H1 (cell line): ENCODE measurements at regions not wholly inside any gene's neighbourhood (a gene's known extent, or its start where the extent isn't known, plus 50 kb on each side); places are given as distances from the start of the nearest gene placed in this dataset.

Experiments
- CTCF ChIA-PET: fragments of 300-600 bp; sonication (Branson Sonifier 250); formaldehyde crosslinking; loops from one replicate; lab custom pipeline; 2021; ENCODE audit not compliant: partially characterized antibody; lab: Charles Lee
- POLR2A ChIA-PET: fragments of 300-600 bp; sonication (Branson Sonifier 250); formaldehyde crosslinking; loops from one replicate; lab custom pipeline; 2021; ENCODE audit warnings: inconsistent platforms; ENCODE audit not compliant: partially characterized antibody; lab: Charles Lee
- DNase-seq, 2 experiments: peaks; one replicate each; pipeline versions ENCODE4 v3.0.0 to v3.0.0-alpha.2; 2010 to 2022; ENCODE audit warnings: low spot score in 2 of 2, low read depth in 1 of 2, mixed read lengths in 1 of 2
- FAIRE-seq: peaks from 2 replicates; lab custom pipeline; 2011; peaks lifted over from hg19 to GRCh38; lab: Jason Lieb, UNC
- H2AFZ ChIP-seq: 2 replicates; pipeline ENCODE4 v1.8.1; 2012; ENCODE audit warnings: low read length, inconsistent platforms
- H2AK5ac ChIP-seq: 2 replicates; pipeline ENCODE4 v1.6.1; 2013; ENCODE audit warnings: low read depth, low read length
- H2BK120ac ChIP-seq: replicated peaks from 2 replicates; pipeline ENCODE3; 2013; ENCODE audit warnings: low read depth, low read length, inconsistent platforms
- H2BK12ac ChIP-seq: 2 replicates; pipeline ENCODE4 v1.6.1; 2013; ENCODE audit warnings: low read depth, low read length
- H2BK15ac ChIP-seq: 2 replicates; pipeline ENCODE4 v1.6.1; 2013; ENCODE audit warnings: low read length
- H2BK20ac ChIP-seq: 2 replicates; pipeline ENCODE4 v1.6.1; 2013; ENCODE audit warnings: low read length
- H2BK5ac ChIP-seq: 2 replicates; pipeline ENCODE4 v1.6.1; 2013; ENCODE audit warnings: low read depth, low read length
- H3K14ac ChIP-seq: 2 replicates; pipeline ENCODE4 v1.6.1; 2013; ENCODE audit warnings: inconsistent platforms; ENCODE audit not compliant: insufficient read length
- H3K18ac ChIP-seq: 2 replicates; pipeline ENCODE4 v1.6.1; 2013; ENCODE audit warnings: low read length; ENCODE audit errors: extremely low read depth
- H3K23ac ChIP-seq: 2 replicates; pipeline ENCODE4 v1.6.1; 2013; ENCODE audit warnings: inconsistent platforms; ENCODE audit not compliant: insufficient read length
- H3K23me2 ChIP-seq: 2 replicates; pipeline ENCODE4 v1.6.1; 2013; ENCODE audit warnings: low read depth, low read length
- H3K27ac ChIP-seq: 2 replicates; pipeline ENCODE4 v1.6.1; 2011; ENCODE audit warnings: low read depth, low read length, inconsistent platforms
- H3K27me3 ChIP-seq, 4 experiments: replicated peaks in 1 of 4; 1 replicate in 1 of 4; 2 replicates in 3 of 4; pipeline versions ENCODE4 v1.6.1 to v1.8.1; 2011 to 2013; ENCODE audit warnings: low read length in 3 of 4, mild to moderate bottlenecking in 3 of 4, inconsistent platforms in 2 of 4, mixed read lengths in 2 of 4, moderate library complexity in 1 of 4; ENCODE audit not compliant: control insufficient read depth in 3 of 4, insufficient read depth in 3 of 4; ENCODE audit errors: extremely low read depth in 1 of 4
- H3K36me3 ChIP-seq, 4 experiments: 2 replicates each; pipeline versions ENCODE4 v1.6.1 to v1.8.1; 2011 to 2013; ENCODE audit warnings: mild to moderate bottlenecking in 4 of 4, low read length in 3 of 4, moderate library complexity in 2 of 4, control low read depth in 1 of 4, inconsistent platforms in 1 of 4; ENCODE audit not compliant: insufficient read depth in 4 of 4, control insufficient read depth in 2 of 4
- H3K4ac ChIP-seq: replicated peaks from 2 replicates; pipeline ENCODE3; 2013; ENCODE audit warnings: low read length, low read depth, mixed read lengths, inconsistent platforms; ENCODE audit not compliant: insufficient read length
- H3K4me1 ChIP-seq, 4 experiments: replicated peaks in 1 of 4; 1 replicate in 1 of 4; 2 replicates in 3 of 4; pipeline versions ENCODE4 v1.6.1 to v1.8.1; 2011 to 2013; ENCODE audit warnings: low read length in 3 of 4, inconsistent platforms in 2 of 4, mixed read lengths in 1 of 4; ENCODE audit not compliant: insufficient read depth in 4 of 4, control insufficient read depth in 3 of 4
- H3K4me2 ChIP-seq, 2 experiments: 2 replicates each; pipeline versions ENCODE4 v1.6.1 to v1.8.1; 2011 to 2013; ENCODE audit warnings: low read depth in 2 of 2, low read length in 2 of 2, control low read depth in 1 of 2, inconsistent platforms in 1 of 2, mild to moderate bottlenecking in 1 of 2; ENCODE audit not compliant: insufficient read depth in 1 of 2
- H3K4me3 ChIP-seq, 4 experiments: fragments of 200-600, 300-600 bp in 1 of 4; sonication (generic), shearing (Covaris generic), sonication (Bioruptor Twin) in 1 of 4; 2 replicates each; pipeline versions ENCODE4 v1.5.1 to v1.8.1; 2011 to 2016; ENCODE audit warnings: low read length in 4 of 4, low read depth in 3 of 4, control low read depth in 2 of 4, inconsistent platforms in 2 of 4, mild to moderate bottlenecking in 2 of 4, mixed read lengths in 1 of 4, moderate library complexity in 1 of 4; ENCODE audit not compliant: insufficient read depth in 2 of 4; ENCODE audit errors: extremely low read depth in 1 of 4
- H3K56ac ChIP-seq: replicated peaks from 2 replicates; pipeline ENCODE3; 2013; ENCODE audit warnings: low read depth, mild to moderate bottlenecking, mixed read lengths, low read length, inconsistent platforms; ENCODE audit not compliant: insufficient read length
- H3K79me1 ChIP-seq: 2 replicates; pipeline ENCODE4 v1.6.1; 2013; ENCODE audit warnings: low read depth, low read length, control low read depth
- H3K79me2 ChIP-seq, 2 experiments: 2 replicates each; pipeline versions ENCODE4 v1.6.1 to v1.8.1; 2012 to 2013; ENCODE audit warnings: low read length in 2 of 2, mild to moderate bottlenecking in 2 of 2, inconsistent platforms in 1 of 2; ENCODE audit not compliant: insufficient read depth in 2 of 2, control insufficient read depth in 1 of 2
- H3K9ac ChIP-seq, 4 experiments: replicated peaks in 1 of 4; 1 replicate in 1 of 4; 2 replicates in 3 of 4; pipeline versions ENCODE4 v1.6.1 to v1.8.1; 2011 to 2013; ENCODE audit warnings: low read depth in 3 of 4, low read length in 3 of 4, control low read depth in 2 of 4, mild to moderate bottlenecking in 2 of 4, moderate library complexity in 2 of 4, inconsistent platforms in 1 of 4; ENCODE audit errors: extremely low read depth in 1 of 4
- H3K9me3 ChIP-seq, 2 experiments: 2 replicates each; pipeline versions ENCODE4 v1.6.1 to v1.8.1; 2012 to 2013; ENCODE audit warnings: mild to moderate bottlenecking in 2 of 2, moderate library complexity in 2 of 2, control low read depth in 1 of 2, inconsistent platforms in 1 of 2, low read depth in 1 of 2, low read length in 1 of 2, mixed read lengths in 1 of 2; ENCODE audit not compliant: insufficient read depth in 2 of 2
- H4K20me1 ChIP-seq, 2 experiments: replicated peaks in 1 of 2; 2 replicates each; pipeline versions ENCODE3 to v1.8.1; 2011 to 2013; ENCODE audit warnings: inconsistent platforms in 2 of 2, low read length in 2 of 2, mild to moderate bottlenecking in 1 of 2; ENCODE audit not compliant: insufficient read depth in 2 of 2, control insufficient read depth in 1 of 2
- H4K5ac ChIP-seq: 2 replicates; pipeline ENCODE4 v1.6.1; 2013; ENCODE audit warnings: low read length, low read depth, mixed read lengths, inconsistent platforms; ENCODE audit not compliant: insufficient read length
- H4K8ac ChIP-seq: 2 replicates; pipeline ENCODE4 v1.8.0; 2013; ENCODE audit warnings: mild to moderate bottlenecking, moderate library complexity, low read length, inconsistent platforms; ENCODE audit not compliant: insufficient read depth; ENCODE audit errors: extremely low read depth
- H4K91ac ChIP-seq: replicated peaks from 2 replicates; pipeline ENCODE3; 2013; ENCODE audit warnings: low read length, mixed read lengths, inconsistent platforms; ENCODE audit not compliant: insufficient read length
- ATF3 ChIP-seq: IDR thresholded peaks from 2 replicates; pipeline ENCODE4 v1.6.1; 2011; ENCODE audit warnings: low read depth, mild to moderate bottlenecking, low read length; ENCODE audit not compliant: insufficient read depth
- CTBP2 ChIP-seq: IDR thresholded peaks from 2 replicates; pipeline ENCODE4 v1.7.0; 2011; ENCODE audit warnings: borderline replicate concordance, mild to moderate bottlenecking, moderate library complexity, mixed read lengths, low read length; ENCODE audit not compliant: insufficient read depth, insufficient read length
- E2F6 ChIP-seq: IDR thresholded peaks from 2 replicates; pipeline ENCODE4 v1.6.1; 2012; ENCODE audit warnings: inconsistent platforms
- EP300 ChIP-seq, 2 experiments: IDR thresholded peaks; 1 replicate in 1 of 2; 2 replicates in 1 of 2; pipeline ENCODE4 v1.6.1; 2011 to 2012; ENCODE audit warnings: low read depth in 2 of 2, low read length in 2 of 2, mild to moderate bottlenecking in 2 of 2, borderline replicate concordance in 1 of 2, inconsistent platforms in 1 of 2, moderate library complexity in 1 of 2
- GABPA ChIP-seq: IDR thresholded peaks from 2 replicates; pipeline ENCODE4 v1.6.1; 2011; ENCODE audit warnings: mild to moderate bottlenecking, low read length, moderate library complexity, borderline replicate concordance; ENCODE audit not compliant: insufficient read depth
- RFX5 ChIP-seq: IDR thresholded peaks from 2 replicates; pipeline ENCODE4 v1.6.1; 2011; ENCODE audit warnings: low read depth, low read length, improper control_type of control experiment, borderline replicate concordance
- TEAD4 ChIP-seq: IDR thresholded peaks from 2 replicates; pipeline ENCODE4 v1.6.1; 2012; ENCODE audit warnings: low read depth, low read length, inconsistent platforms, mixed read lengths
- WGBS, 2 experiments: shearing (Covaris generic) in 1 of 2; methylation state at CpG; one replicate each; pipeline versions ENCODE4 v1.1.6 to v1.1.7; 2013 to 2015; ENCODE audit warnings: low lambda C conversion rate in 2 of 2, mixed read lengths in 2 of 2, inconsistent platforms in 1 of 2, low coverage in 1 of 2, missing lambda C conversion rate in 1 of 2; ENCODE audit not compliant: insufficient replicate concordance in 2 of 2, insufficient coverage in 1 of 2, insufficient read length in 1 of 2; ENCODE audit errors: extremely low coverage in 1 of 2, missing lambda C conversion rate in 1 of 2; 5-methylcytosine and 5-hydroxymethylcytosine counted together

GRCh38 chr14:37723515-37723914 lies 128.1 kb downstream of the TTC6 start:
- Histone ChIP-seq H2BK120ac (no peak overlapping the region), H3K27ac (no peak overlapping the region), H3K79me1 (no peaks in the 10 kb centered on the region), H3K79me2 (no peaks in the 10 kb centered on the region), H2BK20ac (no peak overlapping the region), H3K4me2 (no peak overlapping the region), H3K23ac (no peak overlapping the region), H3K56ac (no peak overlapping the region), H2AFZ (no peak overlapping the region), H2BK15ac (no peak overlapping the region), H2BK5ac (no peak overlapping the region), H3K4ac (no peak overlapping the region), H4K91ac (no peak overlapping the region), H3K9me3 (no peaks in the 10 kb centered on the region), H4K5ac (no peak overlapping the region), H4K8ac (no peak overlapping the region), H3K27me3 (no peaks in the 10 kb centered on the region), H3K4me1 (no peaks in the 10 kb centered on the region), H3K36me3 (no peaks in the 10 kb centered on the region), H2AK5ac (no peak overlapping the region), H3K18ac (no peak overlapping the region), H3K9ac (no peak overlapping the region), H4K20me1 (no peaks in the 10 kb centered on the region), H2BK12ac (no peak overlapping the region), H3K4me3 (no peak overlapping the region), H3K14ac (no peak overlapping the region), H3K23me2 (no peaks in the 10 kb centered on the region)
- CTCF ChIA-PET = no interaction called here
- POLR2A ChIA-PET = no interaction called here
- DNase-seq (no peak), FAIRE-seq (no peak)
- 83% methylated on average over 4 of the region's 4 CpGs; no CpG with 5 or more reads in 1 of the 2 experiments for WGBS, 2 experiments
- TF ChIP-seq ATF3 (no peak), GABPA (no peak), E2F6 (no peak), TEAD4 (no peak), RFX5 (no peak), CTBP2 (no peak), EP300 (IDR thresholded peaks at IDR 0.05; ENCODE audit: borderline replicate concordance in 1 of 2, low read depth in 2 of 2, low read length in 2 of 2) (no peak)
